GM12878 (cell line): ENCODE measurements at regions not wholly inside any gene's neighbourhood (a gene's known extent, or its start where the extent isn't known, plus 50 kb on each side); places are given as distances from the start of the nearest gene placed in this dataset.

Source experiments
- ATAC-seq: fragments of 200-7000 bp; cut with Tn5 transposase; 3 replicates; pipeline ENCODE4 v1.9.1; 2020; ENCODE audit warnings: mild to moderate bottlenecking, moderate library complexity
- BruUV-seq: library from RNA; stranded (reverse); fragments of 400-500 nt; replicated peaks from 2 replicates; lab custom pipeline; 2021; lab: Mats Ljungman, UMichigan
- CTCF ChIA-PET: fragments of 300-600 bp; sonication (Branson Sonifier 250); formaldehyde crosslinking; extraction: SDS; loops from one replicate; lab custom pipeline; 2021; ENCODE audit warnings: inconsistent platforms; lab: Yijun Ruan, JAX
- POLR2A ChIA-PET: fragments of 350-600 bp; formaldehyde crosslinking; extraction: SDS; loops from one replicate; lab custom pipeline; 2021; ENCODE audit warnings: inconsistent platforms; lab: Charles Lee
- RAD21 ChIA-PET: fragments of 300-600 bp; sonication (Branson Sonifier 250); formaldehyde crosslinking; loops from one replicate; lab custom pipeline; 2023; ENCODE audit warnings: antibody characterized with exemption; ENCODE audit not compliant: unreplicated experiment; lab: Charles Lee
- SMC1A ChIA-PET: fragments of 300-600 bp; sonication (Branson Sonifier 250); formaldehyde crosslinking; loops from one replicate; lab custom pipeline; 2023; ENCODE audit not compliant: unreplicated experiment, uncharacterized antibody; lab: Charles Lee
- DNase-seq: peaks from one replicate; pipeline ENCODE4 v3.0.0-alpha.2; 2011; ENCODE audit warnings: low read depth, low spot score
- FAIRE-seq: peaks from 3 replicates; lab custom pipeline; 2011; peaks lifted over from hg19 to GRCh38; lab: Jason Lieb, UNC
- H2AFZ ChIP-seq: 2 replicates; pipeline ENCODE4 v1.6.0; 2011; ENCODE audit warnings: low read depth, low read length, control low read depth; ENCODE audit not compliant: control insufficient read depth
- H3K27ac ChIP-seq: 2 replicates; pipeline ENCODE4 v1.5.1; 2011; ENCODE audit warnings: control low read depth; ENCODE audit not compliant: control insufficient read depth, insufficient read depth
- H3K27me3 ChIP-seq, 2 experiments: replicated peaks in 1 of 2; 2 replicates each; pipeline versions ENCODE4 v1.6.0 to v1.6.1; 2011; ENCODE audit warnings: low read length in 1 of 2; ENCODE audit not compliant: control insufficient read depth in 2 of 2, insufficient read depth in 2 of 2
- H3K36me3 ChIP-seq, 2 experiments: 2 replicates each; pipeline ENCODE4 v1.5.1; 2011; ENCODE audit warnings: low read length in 1 of 2; ENCODE audit not compliant: control insufficient read depth in 2 of 2, insufficient read depth in 2 of 2
- H3K4me1 ChIP-seq: 2 replicates; pipeline ENCODE4 v1.6.1; 2011; ENCODE audit warnings: mild to moderate bottlenecking, low read length, moderate library complexity, mixed read lengths; ENCODE audit not compliant: control insufficient read depth, insufficient read depth
- H3K4me2 ChIP-seq: 2 replicates; pipeline ENCODE4 v1.6.0; 2011; ENCODE audit warnings: control low read depth; ENCODE audit not compliant: control insufficient read depth, insufficient read depth
- H3K4me3 ChIP-seq: fragments of 200-600 bp; sonication (generic); 2 replicates; pipeline ENCODE4 v1.5.1; 2016
- H3K79me2 ChIP-seq: 2 replicates; pipeline ENCODE4 v1.6.0; 2011; ENCODE audit warnings: low read length; ENCODE audit not compliant: control insufficient read depth, insufficient read depth
- H3K9ac ChIP-seq: 2 replicates; pipeline ENCODE4 v1.8.0; 2011; ENCODE audit warnings: low read length, control low read depth, mixed read lengths; ENCODE audit not compliant: control insufficient read depth, insufficient read depth
- H3K9me3 ChIP-seq: replicated peaks from 3 replicates; pipeline ENCODE4 v1.5.1; 2011; ENCODE audit warnings: mild to moderate bottlenecking, low read length; ENCODE audit not compliant: control insufficient read depth, insufficient read depth
- H4K20me1 ChIP-seq: 2 replicates; pipeline ENCODE4 v1.6.0; 2011; ENCODE audit not compliant: control insufficient read depth, insufficient read depth
- ASH2L ChIP-seq: fragments of 300-600, 200-600 bp; sonication (generic); IDR thresholded peaks from 2 replicates; pipeline ENCODE4 v1.6.1; 2017; ENCODE audit warnings: low read depth, mild to moderate bottlenecking, borderline replicate concordance
- BCL3 ChIP-seq: IDR thresholded peaks from 2 replicates; pipeline ENCODE4 v1.6.1; 2011; ENCODE audit warnings: borderline replicate concordance, low read depth, mild to moderate bottlenecking, moderate library complexity, low read length; ENCODE audit not compliant: insufficient read depth, poor library complexity, severe bottlenecking
- CREB1 ChIP-seq: IDR thresholded peaks from 2 replicates; pipeline ENCODE4 v1.6.1; 2012; ENCODE audit warnings: low read depth, mild to moderate bottlenecking, inconsistent platforms
- GATAD2B ChIP-seq: fragments of 450-650 bp; conservative IDR thresholded peaks from 2 replicates; pipeline ENCODE4 v1.6.1; 2017; ENCODE audit warnings: low read depth, mild to moderate bottlenecking, moderate library complexity
- HDAC2 ChIP-seq: fragments of 200-600 bp; sonication (generic); IDR thresholded peaks from 2 replicates; pipeline ENCODE4 v1.6.1; 2017
- MXI1 ChIP-seq: fragments of 150-350 bp; IDR thresholded peaks from 2 replicates; pipeline ENCODE4 v1.6.1; 2011; ENCODE audit warnings: low read depth, mild to moderate bottlenecking, inconsistent platforms, low read length, improper control_type of control experiment
- NFYA ChIP-seq: IDR thresholded peaks from 2 replicates; pipeline ENCODE4 v1.6.1; 2011; ENCODE audit warnings: low read depth, mild to moderate bottlenecking, low read length, improper control_type of control experiment, borderline replicate concordance
- RAD51 ChIP-seq: fragments of 450-650 bp; IDR thresholded peaks from 2 replicates; pipeline ENCODE4 v1.6.1; 2016; ENCODE audit warnings: moderate library complexity, mild to moderate bottlenecking, inconsistent platforms
- SP1 ChIP-seq: IDR thresholded peaks from one replicate; pipeline ENCODE4 v1.6.1; 2011; ENCODE audit warnings: low read depth, low read length
- SRF ChIP-seq, 2 experiments: IDR thresholded peaks; 2 replicates each; pipeline ENCODE4 v1.6.1; 2011; ENCODE audit warnings: low read depth in 2 of 2, low read length in 2 of 2, mild to moderate bottlenecking in 1 of 2, moderate library complexity in 1 of 2
- ZNF274 ChIP-seq: IDR thresholded peaks from one replicate; pipeline ENCODE4 v1.8.0; 2011; ENCODE audit not compliant: insufficient read length, insufficient read depth
- WGBS: methylation state at CpG from one replicate; pipeline ENCODE4 v1.1.6; 2016; ENCODE audit warnings: low lambda C conversion rate; ENCODE audit not compliant: insufficient replicate concordance, insufficient coverage; ENCODE audit errors: missing lambda C conversion rate; 5-methylcytosine and 5-hydroxymethylcytosine counted together
- in situ Hi-C: fragments of 300-500 bp; cut with MboI; formaldehyde crosslinking; loops from 9 replicates; pipeline ENCODE4 v1.14.3; 2018; ENCODE audit warnings: mixed read lengths
- intact Hi-C: fragments of 100-400 bp; cut with micrococcal nuclease; formaldehyde crosslinking; loops from one replicate; pipeline ENCODE4 v1.14.2; 2022; ENCODE audit not compliant: unreplicated experiment
- TF ChIP-seq, protein P1 (sequence below): fragments of 450-650 bp; IDR thresholded peaks from 2 replicates; pipeline ENCODE4 v1.6.1; 2016; ENCODE audit warnings: mild to moderate bottlenecking, moderate library complexity, borderline replicate concordance
- TF ChIP-seq, protein P2 (sequence below): fragments of 450-650 bp; IDR thresholded peaks from 2 replicates; pipeline ENCODE4 v1.6.1; 2014; ENCODE audit warnings: mild to moderate bottlenecking

GRCh38 chr1:113250161-113250560 lies 140.2 kb upstream of the MAGI3 start:
- ChIA-PET POLR2A (no interaction called here), CTCF (no interaction called here), SMC1A (no interaction called here)
- H3K4me3 ChIP-seq = no peak overlapping the region
- no peak for FAIRE-seq
- no peaks in the 10 kb centered on the region for H4K20me1 ChIP-seq
- H3K9ac ChIP-seq = no peak overlapping the region
- H3K27me3 ChIP-seq = no peaks in the 10 kb centered on the region
- H3K36me3 ChIP-seq = no peaks in the 10 kb centered on the region
- intact Hi-C loops = no loop called here
- H3K9me3 ChIP-seq = no peaks in the 10 kb centered on the region
- 57% methylated on average over 6 of the region's 6 CpGs for WGBS
- no peak overlapping the region for H3K4me2 ChIP-seq
- no peak for DNase-seq
- no peaks in the 10 kb centered on the region for H3K79me2 ChIP-seq
- BruUV-seq = no TSS peak
- TF ChIP-seq, protein P1, sequence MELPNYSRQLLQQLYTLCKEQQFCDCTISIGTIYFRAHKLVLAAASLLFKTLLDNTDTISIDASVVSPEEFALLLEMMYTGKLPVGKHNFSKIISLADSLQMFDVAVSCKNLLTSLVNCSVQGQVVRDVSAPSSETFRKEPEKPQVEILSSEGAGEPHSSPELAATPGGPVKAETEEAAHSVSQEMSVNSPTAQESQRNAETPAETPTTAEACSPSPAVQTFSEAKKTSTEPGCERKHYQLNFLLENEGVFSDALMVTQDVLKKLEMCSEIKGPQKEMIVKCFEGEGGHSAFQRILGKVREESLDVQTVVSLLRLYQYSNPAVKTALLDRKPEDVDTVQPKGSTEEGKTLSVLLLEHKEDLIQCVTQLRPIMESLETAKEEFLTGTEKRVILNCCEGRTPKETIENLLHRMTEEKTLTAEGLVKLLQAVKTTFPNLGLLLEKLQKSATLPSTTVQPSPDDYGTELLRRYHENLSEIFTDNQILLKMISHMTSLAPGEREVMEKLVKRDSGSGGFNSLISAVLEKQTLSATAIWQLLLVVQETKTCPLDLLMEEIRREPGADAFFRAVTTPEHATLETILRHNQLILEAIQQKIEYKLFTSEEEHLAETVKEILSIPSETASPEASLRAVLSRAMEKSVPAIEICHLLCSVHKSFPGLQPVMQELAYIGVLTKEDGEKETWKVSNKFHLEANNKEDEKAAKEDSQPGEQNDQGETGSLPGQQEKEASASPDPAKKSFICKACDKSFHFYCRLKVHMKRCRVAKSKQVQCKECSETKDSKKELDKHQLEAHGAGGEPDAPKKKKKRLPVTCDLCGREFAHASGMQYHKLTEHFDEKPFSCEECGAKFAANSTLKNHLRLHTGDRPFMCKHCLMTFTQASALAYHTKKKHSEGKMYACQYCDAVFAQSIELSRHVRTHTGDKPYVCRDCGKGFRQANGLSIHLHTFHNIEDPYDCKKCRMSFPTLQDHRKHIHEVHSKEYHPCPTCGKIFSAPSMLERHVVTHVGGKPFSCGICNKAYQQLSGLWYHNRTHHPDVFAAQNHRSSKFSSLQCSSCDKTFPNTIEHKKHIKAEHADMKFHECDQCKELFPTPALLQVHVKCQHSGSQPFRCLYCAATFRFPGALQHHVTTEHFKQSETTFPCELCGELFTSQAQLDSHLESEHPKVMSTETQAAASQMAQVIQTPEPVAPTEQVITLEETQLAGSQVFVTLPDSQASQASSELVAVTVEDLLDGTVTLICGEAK = no peak
- TF ChIP-seq, all 136 proteins: peak for 0
- ATAC-seq = no peak
- in situ Hi-C loops = no loop called here
- Histone ChIP-seq H2AFZ (no peak overlapping the region), H3K4me1 (no peaks in the 10 kb centered on the region), H3K27ac (no peak overlapping the region)
- RAD21 ChIA-PET = no interaction called here

- no peaks in the 10 kb centered on the region for H4K20me1 ChIP-seq
- no peaks in the 10 kb centered on the region for H3K4me1 ChIP-seq
- no peak overlapping the region for H2AFZ ChIP-seq
- DNase-seq (no peak), ATAC-seq (no peak), FAIRE-seq (peak; percentile 52)
- H3K4me3 ChIP-seq = no peak overlapping the region
- H3K79me2 ChIP-seq = no peaks in the 10 kb centered on the region
- no peaks in the 10 kb centered on the region for H3K27me3 ChIP-seq
- no TSS peak for BruUV-seq
- H3K9ac ChIP-seq = no peak overlapping the region
- H3K27ac ChIP-seq = no peak overlapping the region
- intact Hi-C loops (no loop called here), in situ Hi-C loops (no loop called here)
- ChIA-PET RAD21 (no interaction called here), CTCF (no interaction called here), SMC1A (no interaction called here), POLR2A (no interaction called here)
- no peaks in the 10 kb centered on the region for H3K36me3 ChIP-seq
- 51% methylated on average over 7 of the region's 7 CpGs for WGBS
- H3K9me3 ChIP-seq = no peaks in the 10 kb centered on the region
- H3K4me2 ChIP-seq = no peak overlapping the region
- TF ChIP-seq MXI1 = no peak
- no peak for TF ChIP-seq BCL3
- no peak for TF ChIP-seq CREB1
- TF ChIP-seq, protein P2, sequence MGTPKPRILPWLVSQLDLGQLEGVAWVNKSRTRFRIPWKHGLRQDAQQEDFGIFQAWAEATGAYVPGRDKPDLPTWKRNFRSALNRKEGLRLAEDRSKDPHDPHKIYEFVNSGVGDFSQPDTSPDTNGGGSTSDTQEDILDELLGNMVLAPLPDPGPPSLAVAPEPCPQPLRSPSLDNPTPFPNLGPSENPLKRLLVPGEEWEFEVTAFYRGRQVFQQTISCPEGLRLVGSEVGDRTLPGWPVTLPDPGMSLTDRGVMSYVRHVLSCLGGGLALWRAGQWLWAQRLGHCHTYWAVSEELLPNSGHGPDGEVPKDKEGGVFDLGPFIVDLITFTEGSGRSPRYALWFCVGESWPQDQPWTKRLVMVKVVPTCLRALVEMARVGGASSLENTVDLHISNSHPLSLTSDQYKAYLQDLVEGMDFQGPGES = no peak
- TF ChIP-seq HDAC2 = no peak
- no peak for TF ChIP-seq ZNF274
- TF ChIP-seq RAD51 = no peak
- no peak for TF ChIP-seq NFYA
- TF ChIP-seq SP1 = no peak
- no peak for TF ChIP-seq SRF (IDR thresholded peaks at IDR 0.05; ENCODE audit: low read depth in 2 of 2, low read length in 2 of 2)
- no peak for TF ChIP-seq GATAD2B
- no peak for TF ChIP-seq ASH2L
These were observed 138.1 kb upstream of the MAGI3 start for GRCh38 chr1:113252166-113252565.
